Keratinocyte (primary cell): ENCODE measurements at regions not wholly inside any gene's neighbourhood (a gene's known extent, or its start where the extent isn't known, plus 50 kb on each side); places are given as distances from the start of the nearest gene placed in this dataset.

Experiments
- EZH2 ChIP-seq: IDR thresholded peaks from one replicate; pipeline ENCODE4 v1.6.1; 2012; ENCODE audit warnings: inconsistent platforms, mild to moderate bottlenecking, low read length, moderate library complexity
- TF ChIP-seq, protein P1 (sequence below), 3 experiments: IDR thresholded peaks in 1 of 3; conservative IDR thresholded peaks in 1 of 3; optimal IDR thresholded peaks in 1 of 3; 2 replicates in 2 of 3; 3 replicates in 1 of 3; pipeline versions ENCODE3 to v1.5.1; 2011; ENCODE audit warnings: low read length in 3 of 3, mild to moderate bottlenecking in 3 of 3, moderate library complexity in 2 of 3, control low read depth in 1 of 3, inconsistent platforms in 1 of 3; ENCODE audit not compliant: insufficient read depth in 2 of 3; ENCODE audit errors: extremely low read depth in 1 of 3

DNA sequence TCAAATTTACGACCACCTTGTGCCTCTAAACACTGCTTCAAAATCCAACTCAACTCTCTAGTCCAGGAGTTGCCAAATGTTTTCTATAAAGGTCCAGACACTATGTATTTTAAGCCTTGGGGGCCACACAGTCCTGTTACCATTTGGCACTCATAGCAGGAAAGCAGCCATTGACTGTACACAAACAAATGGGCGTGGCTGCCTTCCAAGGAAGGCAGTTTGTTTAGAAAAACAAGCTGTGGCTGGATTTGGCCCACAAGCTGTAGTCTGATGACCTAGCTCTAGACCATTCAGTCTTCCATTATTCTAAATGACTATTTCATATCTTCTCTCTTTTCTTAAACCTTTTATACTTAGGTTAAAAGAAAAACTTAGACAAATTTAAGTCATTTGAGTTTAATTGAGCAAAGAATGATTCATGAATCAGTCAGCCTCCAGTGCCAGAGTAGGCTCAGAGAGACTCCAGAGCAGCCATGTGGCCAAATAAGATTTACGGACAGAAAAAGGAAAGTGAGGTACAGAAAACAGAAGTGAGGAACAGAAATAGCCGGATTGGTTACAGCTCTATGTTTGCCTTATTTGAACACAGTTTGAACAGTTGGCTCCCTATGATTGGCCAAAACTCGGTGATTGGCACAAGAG is 825.8 kb upstream of the LCORL start:
- TF ChIP-seq, protein P1, sequence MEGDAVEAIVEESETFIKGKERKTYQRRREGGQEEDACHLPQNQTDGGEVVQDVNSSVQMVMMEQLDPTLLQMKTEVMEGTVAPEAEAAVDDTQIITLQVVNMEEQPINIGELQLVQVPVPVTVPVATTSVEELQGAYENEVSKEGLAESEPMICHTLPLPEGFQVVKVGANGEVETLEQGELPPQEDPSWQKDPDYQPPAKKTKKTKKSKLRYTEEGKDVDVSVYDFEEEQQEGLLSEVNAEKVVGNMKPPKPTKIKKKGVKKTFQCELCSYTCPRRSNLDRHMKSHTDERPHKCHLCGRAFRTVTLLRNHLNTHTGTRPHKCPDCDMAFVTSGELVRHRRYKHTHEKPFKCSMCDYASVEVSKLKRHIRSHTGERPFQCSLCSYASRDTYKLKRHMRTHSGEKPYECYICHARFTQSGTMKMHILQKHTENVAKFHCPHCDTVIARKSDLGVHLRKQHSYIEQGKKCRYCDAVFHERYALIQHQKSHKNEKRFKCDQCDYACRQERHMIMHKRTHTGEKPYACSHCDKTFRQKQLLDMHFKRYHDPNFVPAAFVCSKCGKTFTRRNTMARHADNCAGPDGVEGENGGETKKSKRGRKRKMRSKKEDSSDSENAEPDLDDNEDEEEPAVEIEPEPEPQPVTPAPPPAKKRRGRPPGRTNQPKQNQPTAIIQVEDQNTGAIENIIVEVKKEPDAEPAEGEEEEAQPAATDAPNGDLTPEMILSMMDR (optimal IDR thresholded peaks at IDR 0.05 in 1 of 3, IDR thresholded peaks at IDR 0.05 in 1 of 3, conservative IDR thresholded peaks at IDR 0.05 in 1 of 3; ENCODE audit: extremely low read depth in 1 of 3, insufficient read depth in 2 of 3, low read length in 3 of 3) = no peak
- no peak for TF ChIP-seq EZH2
